Osteoblast (primary cell): ENCODE measurements at regions not wholly inside any gene's neighbourhood (a gene's known extent, or its start where the extent isn't known, plus 50 kb on each side); places are given as distances from the start of the nearest gene placed in this dataset.

ENCODE experiments used
- DNase-seq: peaks from one replicate; pipeline ENCODE4 v3.0.0; 2011; ENCODE audit warnings: low spot score, mixed read lengths; ENCODE audit not compliant: insufficient read length; ENCODE audit errors: missing footprints
- H2AFZ ChIP-seq: 2 replicates; pipeline ENCODE4 v1.6.0; 2011; ENCODE audit warnings: mild to moderate bottlenecking, low read length
- H3K27ac ChIP-seq: 2 replicates; pipeline ENCODE4 v1.5.1; 2011; ENCODE audit warnings: mild to moderate bottlenecking, low read depth, low read length, moderate library complexity
- H3K27me3 ChIP-seq: 2 replicates; pipeline ENCODE4 v1.6.0; 2012; ENCODE audit warnings: mild to moderate bottlenecking, control low read depth, inconsistent platforms, low read length, moderate library complexity; ENCODE audit not compliant: insufficient read depth
- H3K36me3 ChIP-seq: 2 replicates; pipeline ENCODE4 v1.5.1; 2011; ENCODE audit warnings: mild to moderate bottlenecking, low read length, control low read depth, moderate library complexity; ENCODE audit not compliant: insufficient read depth
- H3K4me1 ChIP-seq: 2 replicates; pipeline ENCODE4 v1.5.1; 2011; ENCODE audit warnings: mild to moderate bottlenecking, low read length, control low read depth, moderate library complexity; ENCODE audit not compliant: insufficient read depth
- H3K4me2 ChIP-seq: 2 replicates; pipeline ENCODE4 v1.6.0; 2011; ENCODE audit warnings: mild to moderate bottlenecking, low read length; ENCODE audit not compliant: insufficient read depth
- H3K4me3 ChIP-seq: fragments of 200-600 bp; sonication (generic); 3 replicates; pipeline ENCODE4 v1.5.1; 2012; ENCODE audit warnings: mild to moderate bottlenecking, low read length, inconsistent platforms; ENCODE audit not compliant: insufficient read depth
- H3K79me2 ChIP-seq: 2 replicates; pipeline ENCODE4 v1.6.0; 2012; ENCODE audit warnings: mild to moderate bottlenecking, low read length, control low read depth, inconsistent platforms; ENCODE audit not compliant: insufficient read depth
- H3K9me3 ChIP-seq: 2 replicates; pipeline ENCODE4 v1.5.1; 2011; ENCODE audit warnings: low read depth, low read length, control low read depth
- H4K20me1 ChIP-seq: 2 replicates; pipeline ENCODE4 v1.6.0; 2012; ENCODE audit warnings: mild to moderate bottlenecking, low read length, control low read depth; ENCODE audit not compliant: insufficient read depth
- CTCF ChIP-seq: IDR thresholded peaks from 2 replicates; pipeline ENCODE4 v1.5.1; 2011; ENCODE audit warnings: mild to moderate bottlenecking, low read depth, low read length, moderate library complexity; ENCODE audit errors: extremely low read depth

DNA sequence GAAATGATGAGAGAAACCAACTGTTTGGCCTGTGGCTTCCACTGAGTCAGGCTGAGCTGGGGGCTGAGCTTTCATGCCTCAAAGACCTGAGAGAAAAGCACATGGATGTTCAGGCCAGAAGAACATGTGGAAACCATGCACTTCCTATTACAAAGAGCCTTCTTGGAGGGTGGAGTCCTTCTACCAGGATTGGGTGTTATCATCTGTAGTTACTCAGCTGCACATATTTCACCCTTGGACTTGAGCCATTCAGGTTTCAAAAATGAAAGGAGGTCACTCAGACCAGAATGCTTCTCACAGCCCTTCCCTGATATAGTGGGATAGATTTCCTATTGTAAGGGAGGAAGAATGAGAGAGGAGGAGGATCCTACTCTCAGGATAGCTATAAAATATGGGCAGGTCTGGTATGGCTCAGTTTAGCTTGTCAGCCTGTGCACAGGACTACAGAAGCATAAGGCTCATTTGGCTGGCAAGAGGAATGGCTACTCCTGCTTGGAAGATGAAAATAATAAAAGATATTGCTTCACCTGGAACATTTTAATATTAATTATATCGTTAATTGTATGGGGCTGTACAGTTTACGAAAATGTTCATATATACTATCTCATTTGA is 173.6 kb upstream of the TMC3 start:
- Histone ChIP-seq H3K27me3 (no peaks in the 10 kb centered on the region), H3K4me2 (no peak overlapping the region), H3K36me3 (no peaks in the 10 kb centered on the region), H2AFZ (no peak overlapping the region), H3K4me1 (no peaks in the 10 kb centered on the region), H3K27ac (no peak overlapping the region), H3K4me3 (no peak overlapping the region), H3K9me3 (no peaks in the 10 kb centered on the region), H3K79me2 (no peaks in the 10 kb centered on the region), H4K20me1 (no peaks in the 10 kb centered on the region)
- no peak for TF ChIP-seq CTCF
- DNase-seq: no peak

- no peak overlapping the region for H2AFZ ChIP-seq
- no peak for TF ChIP-seq CTCF
- no peak overlapping the region for H3K27ac ChIP-seq
- H3K9me3 ChIP-seq: no peaks in the 10 kb centered on the region
- H3K79me2 ChIP-seq: no peaks in the 10 kb centered on the region
- H4K20me1 ChIP-seq: no peaks in the 10 kb centered on the region
- DNase-seq: no peak
- no peaks in the 10 kb centered on the region for H3K27me3 ChIP-seq
- no peak overlapping the region for H3K4me2 ChIP-seq
- H3K4me1 ChIP-seq: no peaks in the 10 kb centered on the region
- no peak overlapping the region for H3K4me3 ChIP-seq
- no peaks in the 10 kb centered on the region for H3K36me3 ChIP-seq
These were observed 170.4 kb upstream of the TMC3 start for GRCh38 chr15:81544385-81544784.

DNA sequence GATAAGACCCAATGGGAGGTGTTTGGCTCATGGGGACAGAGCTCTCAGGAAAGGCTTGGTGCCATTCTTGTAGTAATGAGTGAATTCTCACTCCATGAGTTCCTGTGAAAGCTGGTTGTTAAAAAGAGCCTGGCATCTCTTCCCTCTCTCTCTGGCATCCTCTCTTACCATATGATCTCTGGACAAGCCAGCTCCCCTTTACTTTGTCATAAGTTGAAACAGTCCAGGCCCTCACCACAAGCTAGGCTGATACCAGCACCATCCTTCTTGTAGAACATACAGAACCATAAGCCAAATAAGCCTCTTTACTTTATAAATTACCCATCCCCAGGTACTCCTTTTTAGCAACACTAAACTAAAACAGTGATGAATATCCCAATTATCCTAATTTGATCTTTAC is 166.9 kb upstream of the TMC3 start:
- no peak overlapping the region for H3K27ac ChIP-seq
- no peaks in the 10 kb centered on the region for H3K79me2 ChIP-seq
- H3K36me3 ChIP-seq: no peaks in the 10 kb centered on the region
- no peak for DNase-seq
- no peak overlapping the region for H2AFZ ChIP-seq
- no peak for TF ChIP-seq CTCF
- H3K27me3 ChIP-seq: no peaks in the 10 kb centered on the region
- no peaks in the 10 kb centered on the region for H4K20me1 ChIP-seq
- H3K4me3 ChIP-seq: no peak overlapping the region
- no peaks in the 10 kb centered on the region for H3K9me3 ChIP-seq
- no peaks in the 10 kb centered on the region for H3K4me1 ChIP-seq
- H3K4me2 ChIP-seq: no peak overlapping the region

DNA sequence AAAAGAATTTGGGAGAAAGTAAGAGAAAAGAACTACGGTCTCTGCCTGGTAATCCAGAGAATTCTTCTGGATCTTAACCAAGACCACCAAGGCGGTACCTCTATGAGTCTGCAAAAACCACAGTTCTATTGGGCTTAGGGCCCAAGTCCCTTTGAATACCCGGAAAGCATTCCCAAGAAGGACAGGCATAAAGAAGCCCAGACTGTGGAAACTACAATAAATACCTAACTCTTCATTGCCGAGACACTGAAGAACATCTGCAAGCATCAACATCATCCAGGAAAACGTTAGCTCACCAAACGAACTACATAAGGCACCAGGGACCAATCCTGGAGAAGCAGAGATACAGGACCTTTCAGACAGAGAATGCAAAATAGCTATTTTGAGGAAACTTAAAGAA is 162.3 kb upstream of the TMC3 start:
- Histone ChIP-seq H3K79me2 (no peaks in the 10 kb centered on the region), H3K27ac (no peak overlapping the region), H3K27me3 (no peaks in the 10 kb centered on the region), H3K9me3 (no peaks in the 10 kb centered on the region), H3K4me2 (no peak overlapping the region), H2AFZ (no peak overlapping the region), H3K36me3 (no peaks in the 10 kb centered on the region), H4K20me1 (no peaks in the 10 kb centered on the region), H3K4me3 (no peak overlapping the region), H3K4me1 (peaks cover 9% of the 10 kb centered on the region)
- no peak for DNase-seq
- no peak for TF ChIP-seq CTCF
